ENCODE measurements at regions not wholly inside any gene's neighbourhood (a gene's known extent, or its start where the extent isn't known, plus 50 kb on each side); places are given as distances from the start of the nearest gene placed in this dataset.

GRCh38 chr11:38553148-38553547, 1955.1 kb upstream of the RAG2 start:
- no peaks in the 10 kb centered on the region for H3K4me1 ChIP-seq (ENCODE audit: insufficient read depth, low read length)
- Mint-ChIP-seq H3K4me1 (ENCODE audit: low read depth, unreplicated experiment) (no peaks in the 10 kb centered on the region), H3K4me3 (ENCODE audit: unreplicated experiment) (no peak overlapping the region), H3K27me3 (ENCODE audit: low read depth, unreplicated experiment) (no peaks in the 10 kb centered on the region), H3K27ac (ENCODE audit: unreplicated experiment) (no peak overlapping the region), H3K36me3 (ENCODE audit: low read depth, unreplicated experiment) (no peaks in the 10 kb centered on the region), H3K9me3 (ENCODE audit: unreplicated experiment) (no peaks in the 10 kb centered on the region)
- no peak overlapping the region for H3K9ac ChIP-seq (ENCODE audit: low read length)
- H3K27me3 ChIP-seq (ENCODE audit: insufficient read depth, low read length), result no peaks in the 10 kb centered on the region
- H2AFZ ChIP-seq (ENCODE audit: low read depth, low read length), result no peak overlapping the region
- H3K79me2 ChIP-seq (ENCODE audit: insufficient read depth, low read length), result no peaks in the 10 kb centered on the region
- DNase-seq (ENCODE audit: low read depth) (peak; percentile 48), FAIRE-seq (no peak)
- no peaks in the 10 kb centered on the region for H3K36me3 ChIP-seq (ENCODE audit: insufficient read depth, low read length)
- no peaks in the 10 kb centered on the region for H4K20me1 ChIP-seq (ENCODE audit: insufficient read depth, low read length)
- TF ChIP-seq CTCF (IDR thresholded peaks at IDR 0.05; ENCODE audit: insufficient read depth, low read depth, low read length) (no peak), EZH2 (IDR thresholded peaks at IDR 0.05; ENCODE audit: insufficient read depth, low read length) (no peak)
- no peak overlapping the region for H3K4me3 ChIP-seq (ENCODE audit: insufficient read depth, low read depth, low read length)
- H3K4me2 ChIP-seq (ENCODE audit: low read length), result no peak overlapping the region
- no peaks in the 10 kb centered on the region for H3K9me3 ChIP-seq (ENCODE audit: insufficient read depth, low read depth, low read length)
- no peak overlapping the region for H3K27ac ChIP-seq (ENCODE audit: low read depth, low read length)

GRCh38 chr11:38547462-38547861, 1949.4 kb upstream of the RAG2 start:
- Histone ChIP-seq H3K4me2 (ENCODE audit: low read length) (no peak overlapping the region), H3K27ac (ENCODE audit: low read depth, low read length) (peak overlapping the region; percentile 1), H3K9ac (ENCODE audit: low read length) (no peak overlapping the region), H2AFZ (ENCODE audit: low read depth, low read length) (no peak overlapping the region), H3K36me3 (ENCODE audit: insufficient read depth, low read length) (no peaks in the 10 kb centered on the region), H3K4me1 (ENCODE audit: insufficient read depth, low read length) (peaks cover 5% of the 10 kb centered on the region), H3K27me3 (ENCODE audit: insufficient read depth, low read length) (no peaks in the 10 kb centered on the region), H4K20me1 (ENCODE audit: insufficient read depth, low read length) (no peaks in the 10 kb centered on the region), H3K9me3 (ENCODE audit: insufficient read depth, low read depth, low read length) (no peaks in the 10 kb centered on the region), H3K4me3 (ENCODE audit: insufficient read depth, low read depth, low read length) (no peak overlapping the region), H3K79me2 (ENCODE audit: insufficient read depth, low read length) (no peaks in the 10 kb centered on the region)
- no peaks in the 10 kb centered on the region for H3K27me3 Mint-ChIP-seq (ENCODE audit: low read depth, unreplicated experiment)
- H3K36me3 Mint-ChIP-seq (ENCODE audit: low read depth, unreplicated experiment), result no peaks in the 10 kb centered on the region
- TF ChIP-seq CTCF (IDR thresholded peaks at IDR 0.05; ENCODE audit: insufficient read depth, low read depth, low read length) (no peak), EZH2 (IDR thresholded peaks at IDR 0.05; ENCODE audit: insufficient read depth, low read length) (no peak)
- no peak overlapping the region for H3K4me3 Mint-ChIP-seq (ENCODE audit: unreplicated experiment)
- H3K4me1 Mint-ChIP-seq (ENCODE audit: low read depth, unreplicated experiment), result peaks cover 19% of the 10 kb centered on the region
- H3K9me3 Mint-ChIP-seq (ENCODE audit: unreplicated experiment), result no peaks in the 10 kb centered on the region
- no peak overlapping the region for H3K27ac Mint-ChIP-seq (ENCODE audit: unreplicated experiment)
- FAIRE-seq, result no peak
- DNase-seq (ENCODE audit: low read depth), result peak; percentile 55

GRCh38 chr11:38543986-38544385, 1946.0 kb upstream of the RAG2 start:
- DNase-seq (ENCODE audit: low read depth) (no peak), FAIRE-seq (no peak)
- H3K9me3 ChIP-seq (ENCODE audit: insufficient read depth, low read depth, low read length), result no peaks in the 10 kb centered on the region
- H3K4me3 Mint-ChIP-seq (ENCODE audit: unreplicated experiment), result no peak overlapping the region
- H3K4me1 ChIP-seq (ENCODE audit: insufficient read depth, low read length), result peaks cover 5% of the 10 kb centered on the region
- H3K27me3 Mint-ChIP-seq (ENCODE audit: low read depth, unreplicated experiment), result no peaks in the 10 kb centered on the region
- no peak overlapping the region for H3K4me3 ChIP-seq (ENCODE audit: insufficient read depth, low read depth, low read length)
- no peaks in the 10 kb centered on the region for H3K27me3 ChIP-seq (ENCODE audit: insufficient read depth, low read length)
- no peak overlapping the region for H3K27ac ChIP-seq (ENCODE audit: low read depth, low read length)
- no peak overlapping the region for H3K9ac ChIP-seq (ENCODE audit: low read length)
- no peaks in the 10 kb centered on the region for H3K9me3 Mint-ChIP-seq (ENCODE audit: unreplicated experiment)
- no peaks in the 10 kb centered on the region for H3K79me2 ChIP-seq (ENCODE audit: insufficient read depth, low read length)
- no peaks in the 10 kb centered on the region for H3K36me3 Mint-ChIP-seq (ENCODE audit: low read depth, unreplicated experiment)
- peak overlapping the region; percentile 97 for H3K27ac Mint-ChIP-seq (ENCODE audit: unreplicated experiment)
- no peaks in the 10 kb centered on the region for H3K36me3 ChIP-seq (ENCODE audit: insufficient read depth, low read length)
- H3K4me2 ChIP-seq (ENCODE audit: low read length), result peak overlapping the region; percentile 19
- TF ChIP-seq EZH2 (IDR thresholded peaks at IDR 0.05; ENCODE audit: insufficient read depth, low read length) (no peak), CTCF (IDR thresholded peaks at IDR 0.05; ENCODE audit: insufficient read depth, low read depth, low read length) (no peak)
- H2AFZ ChIP-seq (ENCODE audit: low read depth, low read length), result no peak overlapping the region
- H3K4me1 Mint-ChIP-seq (ENCODE audit: low read depth, unreplicated experiment), result peaks cover 20% of the 10 kb centered on the region
- no peaks in the 10 kb centered on the region for H4K20me1 ChIP-seq (ENCODE audit: insufficient read depth, low read length)
